ENCODE measurements at regions not wholly inside any gene's neighbourhood (a gene's known extent, or its start where the extent isn't known, plus 50 kb on each side); places are given as distances from the start of the nearest gene placed in this dataset.

DNA sequence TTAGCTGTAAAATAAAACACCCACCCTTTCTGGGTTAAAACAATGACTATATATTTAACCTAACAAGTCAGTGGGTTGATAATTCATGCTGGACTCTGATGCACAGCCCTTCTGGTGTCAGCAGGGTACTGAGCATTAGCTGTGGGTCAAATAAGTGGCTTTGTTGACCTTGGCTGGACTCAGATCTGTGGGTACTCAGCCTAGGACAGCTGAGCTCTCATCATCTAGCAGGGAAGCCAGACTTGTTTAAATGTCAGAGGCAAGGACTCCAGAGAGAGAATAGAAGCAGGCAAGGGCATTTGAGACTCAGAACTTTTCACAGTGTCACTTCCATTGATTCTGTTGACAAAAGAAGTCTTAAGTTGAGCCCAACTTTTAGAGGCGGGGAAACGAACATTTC is 1063.8 kb upstream of the CDH8 start:
- DNase-seq (no peak), FAIRE-seq (no peak), ATAC-seq (no peak)
- Histone ChIP-seq H3K27me3 (no peaks in the 10 kb centered on the region), H3K4me1 (no peaks in the 10 kb centered on the region), H3K27ac (no peak overlapping the region), H3K4me3 (no peak overlapping the region), H3K36me3 (no peaks in the 10 kb centered on the region), H3K9me3 (no peaks in the 10 kb centered on the region)
- intact Hi-C loops (cut with DNase I), result no loop called here
- TF ChIP-seq, protein P1, sequence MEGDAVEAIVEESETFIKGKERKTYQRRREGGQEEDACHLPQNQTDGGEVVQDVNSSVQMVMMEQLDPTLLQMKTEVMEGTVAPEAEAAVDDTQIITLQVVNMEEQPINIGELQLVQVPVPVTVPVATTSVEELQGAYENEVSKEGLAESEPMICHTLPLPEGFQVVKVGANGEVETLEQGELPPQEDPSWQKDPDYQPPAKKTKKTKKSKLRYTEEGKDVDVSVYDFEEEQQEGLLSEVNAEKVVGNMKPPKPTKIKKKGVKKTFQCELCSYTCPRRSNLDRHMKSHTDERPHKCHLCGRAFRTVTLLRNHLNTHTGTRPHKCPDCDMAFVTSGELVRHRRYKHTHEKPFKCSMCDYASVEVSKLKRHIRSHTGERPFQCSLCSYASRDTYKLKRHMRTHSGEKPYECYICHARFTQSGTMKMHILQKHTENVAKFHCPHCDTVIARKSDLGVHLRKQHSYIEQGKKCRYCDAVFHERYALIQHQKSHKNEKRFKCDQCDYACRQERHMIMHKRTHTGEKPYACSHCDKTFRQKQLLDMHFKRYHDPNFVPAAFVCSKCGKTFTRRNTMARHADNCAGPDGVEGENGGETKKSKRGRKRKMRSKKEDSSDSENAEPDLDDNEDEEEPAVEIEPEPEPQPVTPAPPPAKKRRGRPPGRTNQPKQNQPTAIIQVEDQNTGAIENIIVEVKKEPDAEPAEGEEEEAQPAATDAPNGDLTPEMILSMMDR (IDR thresholded peaks at IDR 0.05), result no peak
- 75 to 94% methylated on average over 2 of the region's 2 CpGs for WGBS, 2 donors

DNA sequence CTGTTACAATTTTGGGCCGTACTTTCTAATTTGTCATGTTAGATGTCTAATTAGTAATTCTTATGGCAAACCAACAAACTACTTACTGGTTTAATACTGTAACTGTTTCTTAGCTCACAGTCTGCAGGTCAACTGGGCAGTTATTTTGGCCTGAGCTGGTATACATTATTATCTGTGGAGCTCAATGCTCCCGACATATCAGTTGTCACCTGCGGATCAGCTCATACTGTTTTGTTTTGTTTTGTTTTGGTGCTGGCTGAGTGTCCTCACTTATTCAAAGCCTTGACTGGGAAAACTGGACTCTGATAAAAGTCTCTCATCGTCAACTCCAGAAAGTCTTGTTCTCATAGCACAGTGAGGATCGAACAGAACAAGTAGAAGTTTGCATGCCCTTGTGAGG is 1060.6 kb upstream of the CDH8 start:
- no peaks in the 10 kb centered on the region for H3K9me3 ChIP-seq
- TF ChIP-seq, protein P1 (IDR thresholded peaks at IDR 0.05), result no peak
- FAIRE-seq, result no peak
- H3K4me3 ChIP-seq, result no peak overlapping the region
- 83 to 87% methylated on average over 5 of the region's 5 CpGs for WGBS, 2 donors
- no peaks in the 10 kb centered on the region for H3K4me1 ChIP-seq
- no peak for ATAC-seq
- H3K27me3 ChIP-seq, result no peaks in the 10 kb centered on the region
- intact Hi-C loops (cut with DNase I), result no loop called here
- H3K36me3 ChIP-seq, result no peaks in the 10 kb centered on the region
- H3K27ac ChIP-seq, result no peak overlapping the region
- DNase-seq, result no peak

DNA sequence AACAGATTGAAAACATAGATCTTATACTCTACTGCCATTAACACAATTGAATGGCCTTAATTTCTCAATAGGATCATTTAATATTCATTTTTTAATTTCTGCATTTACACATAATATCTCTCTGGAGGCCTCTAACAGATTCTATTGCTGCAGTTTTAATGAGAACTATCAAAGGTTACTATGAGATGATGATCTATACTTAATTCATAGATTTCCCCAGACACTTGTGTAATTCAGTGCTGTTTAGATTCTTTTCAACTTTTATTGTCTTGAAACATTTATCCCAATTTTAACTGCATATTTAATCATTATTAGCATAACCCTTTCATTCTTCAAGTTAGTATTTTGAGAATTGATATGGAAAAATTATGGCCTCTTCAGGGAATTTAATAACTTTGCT is 1056.5 kb upstream of the CDH8 start:
- Histone ChIP-seq H3K4me1 (no peaks in the 10 kb centered on the region), H3K27ac (no peak overlapping the region), H3K9me3 (no peaks in the 10 kb centered on the region), H3K36me3 (no peaks in the 10 kb centered on the region), H3K27me3 (no peaks in the 10 kb centered on the region), H3K4me3 (no peak overlapping the region)
- TF ChIP-seq, protein P1 (IDR thresholded peaks at IDR 0.05), result no peak
- no peak for ATAC-seq
- DNase-seq, result no peak
- intact Hi-C loops (cut with DNase I), result no loop called here
- FAIRE-seq, result peak; percentile 41

DNA sequence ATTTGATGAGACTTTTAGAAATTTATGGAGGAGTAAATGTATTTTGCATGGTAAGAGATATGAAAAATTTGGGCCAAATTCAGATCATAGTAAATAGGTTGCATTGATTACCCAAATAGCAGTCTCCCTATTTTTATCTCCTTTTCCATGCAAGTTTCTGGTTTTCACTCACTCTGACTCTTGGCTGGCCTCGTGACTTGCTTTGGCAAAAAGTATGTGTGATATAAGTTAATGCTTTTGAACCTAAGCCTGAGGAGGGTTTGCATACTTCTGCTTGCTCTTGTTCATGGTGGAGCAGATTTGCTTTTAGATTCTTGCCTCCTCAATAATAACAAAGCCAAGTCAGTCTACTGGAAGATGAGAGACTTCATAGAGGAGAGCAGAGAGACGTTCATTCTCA is 1045.9 kb upstream of the CDH8 start:
- 81 to 83% methylated on average over 2 of the region's 2 CpGs for WGBS, 2 donors
- no peak overlapping the region for H3K27ac ChIP-seq
- no peaks in the 10 kb centered on the region for H3K9me3 ChIP-seq
- DNase-seq, result no peak
- TF ChIP-seq, protein P1 (IDR thresholded peaks at IDR 0.05), result no peak
- FAIRE-seq, result no peak
- H3K4me1 ChIP-seq, result peaks cover 0 to 7% (median 0%) of the 10 kb centered on the region in 3 donors
- no peaks in the 10 kb centered on the region for H3K27me3 ChIP-seq
- intact Hi-C loops (cut with DNase I), result no loop called here
- no peaks in the 10 kb centered on the region for H3K36me3 ChIP-seq
- no peak for ATAC-seq
- no peak overlapping the region for H3K4me3 ChIP-seq

DNA sequence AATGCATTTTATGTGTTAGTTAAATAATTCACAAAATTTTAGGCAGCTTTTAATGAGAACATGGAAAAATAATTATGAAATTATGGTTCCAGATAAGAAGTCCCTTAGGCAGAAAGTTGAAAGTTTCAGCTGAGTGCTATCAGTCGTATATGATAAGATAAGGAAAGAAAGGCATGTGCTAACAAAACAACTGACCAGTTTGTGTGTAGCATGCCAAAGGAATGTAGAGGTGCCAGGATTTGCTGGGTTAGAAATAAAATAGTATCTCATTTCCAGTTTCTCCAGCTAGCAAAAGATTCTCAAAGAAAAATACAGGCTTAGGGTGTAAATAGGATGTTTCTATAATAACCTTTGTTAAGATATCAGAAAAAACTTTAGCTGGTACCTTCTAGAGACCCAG is 1044.5 kb upstream of the CDH8 start:
- no peak for FAIRE-seq
- Histone ChIP-seq H3K36me3 (no peaks in the 10 kb centered on the region), H3K4me3 (no peak overlapping the region), H3K27ac (no peak overlapping the region), H3K27me3 (no peaks in the 10 kb centered on the region), H3K4me1 (peaks cover 0 to 7% (median 0%) of the 10 kb centered on the region in 3 donors), H3K9me3 (no peaks in the 10 kb centered on the region)
- DNase-seq, result peak in 1 of 6 donors; percentile 16
- intact Hi-C loops (cut with DNase I), result no loop called here
- 7 to 10% methylated on average over 1 of the region's 1 CpG for WGBS, 2 donors
- peak in 3 of 4 donors; percentile 40 to 95 (median 70) for ATAC-seq
- TF ChIP-seq, protein P1 (IDR thresholded peaks at IDR 0.05), result no peak

Data from pancreas (tissue), 10 donors.